ENCODE measurements at regions not wholly inside any gene's neighbourhood (a gene's known extent, or its start where the extent isn't known, plus 50 kb on each side); places are given as distances from the start of the nearest gene placed in this dataset.

DNA sequence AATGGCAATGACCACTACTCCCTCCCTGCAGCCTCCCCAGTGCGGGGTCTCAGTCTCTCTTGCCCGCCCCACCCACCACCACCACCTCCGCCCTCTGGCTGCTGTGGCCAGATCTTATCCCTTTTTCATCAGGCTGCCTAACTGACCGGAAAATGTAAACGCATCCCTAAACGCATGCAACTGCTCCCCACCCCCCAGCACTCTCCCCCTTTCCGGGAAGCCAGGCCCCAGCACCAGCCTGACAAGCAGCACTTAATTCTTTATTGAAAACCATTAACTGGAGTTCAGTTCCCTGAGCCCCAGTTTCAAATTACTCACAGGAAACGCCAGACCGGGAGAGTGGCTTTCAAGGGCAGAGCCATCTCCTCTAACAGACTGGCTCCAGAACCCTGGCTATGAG lies 147.7 kb downstream of the DMRTA2 start:
- H3K4me1 ChIP-seq (ENCODE audit: control insufficient read depth in 1 of 2, insufficient read depth in 2 of 2, low read depth in 1 of 2, low read length in 1 of 2), result peaks cover 0 to 80% of the 10 kb centered on the region in 2 experiments; a peak in 2 of 4 replicates
- H3K36me3 ChIP-seq (replicated peaks in 1 of 2; ENCODE audit: control insufficient read depth in 1 of 2, insufficient read depth in 2 of 2, low read length in 1 of 2), result no peaks in the 10 kb centered on the region
- no peaks in the 10 kb centered on the region for H3K9me3 ChIP-seq
- POLR2A ChIA-PET, result interaction anchor here (0.5 to 1.5 kb wide), 6 partner anchors 24 to 1370 kb away, joined by 3 to 7 read pairs (median 4); partner anchors contain the start of gene ELAVL4
- DNase-seq, result peak; percentile 76
- H4K20me1 ChIP-seq (ENCODE audit: insufficient read depth), result no peaks in the 10 kb centered on the region
- H3K9ac ChIP-seq, result no peak overlapping the region
- H3K27me3 ChIP-seq (ENCODE audit: insufficient read depth), result no peaks in the 10 kb centered on the region
- no peaks in the 10 kb centered on the region for H3K79me2 ChIP-seq (ENCODE audit: insufficient read depth)
- H3K4me2 ChIP-seq, result no peak overlapping the region
- H3K4me3 ChIP-seq (ENCODE audit: low read depth in 2 of 2, low read length in 1 of 2), result no peak overlapping the region
- no peaks in the 10 kb centered on the region for H3K9me2 ChIP-seq
- CTCF ChIA-PET, result interaction anchor here (1.2 to 5.7 kb wide), 3 partner anchors 23 to 68 kb away, joined by 5 to 100 read pairs (median 38); no protein-coding TSS in a partner anchor
- H3K27ac ChIP-seq (ENCODE audit: low read depth in 2 of 2, low read length in 1 of 2), result peak overlapping the region in 1 of 2 experiments; percentile 100; a peak in 2 of 4 replicates
- 11% methylated on average over 8 of the region's 9 CpGs for WGBS (ENCODE audit: low lambda C conversion rate)
- no peak overlapping the region for H2AFZ ChIP-seq (ENCODE audit: low read depth)
- H3F3A ChIP-seq (replicated peaks; ENCODE audit: insufficient read depth), result no peaks in the 10 kb centered on the region
- TF ChIP-seq MXI1 (IDR thresholded peaks at IDR 0.05; ENCODE audit: low read depth, low read length) (no peak), REST (IDR thresholded peaks at IDR 0.05; ENCODE audit: low read depth, low read length) (no peak), RCOR1 (IDR thresholded peaks at IDR 0.05; ENCODE audit: low read length) (peak; percentile 81), YY1 (IDR thresholded peaks at IDR 0.05; ENCODE audit: low read depth) (no peak), TCF12 (IDR thresholded peaks at IDR 0.05) (peak; percentile 30; the same call in 1 of the 2 replicates), GABPA (IDR thresholded peaks at IDR 0.05; ENCODE audit: low read depth) (no peak), MAX (IDR thresholded peaks at IDR 0.05; ENCODE audit: low read depth) (no peak), POLR2AphosphoS5 (IDR thresholded peaks at IDR 0.05; ENCODE audit: low read depth, low read length) (no peak; the same call in 1 of the 2 replicates), TEAD4 (IDR thresholded peaks at IDR 0.05; ENCODE audit: borderline replicate concordance, insufficient read depth) (no peak), JUND (IDR thresholded peaks at IDR 0.05) (no peak), RFX5 (IDR thresholded peaks at IDR 0.05; ENCODE audit: low read length) (no peak), NFIC (IDR thresholded peaks at IDR 0.05; ENCODE audit: borderline replicate concordance) (no peak), SMC3 (IDR thresholded peaks at IDR 0.05; ENCODE audit: low read depth, low read length) (no peak), TAF1 (IDR thresholded peaks at IDR 0.05; ENCODE audit: borderline replicate concordance, low read depth, low read length) (no peak), SIN3A (IDR thresholded peaks at IDR 0.05; ENCODE audit: borderline replicate concordance, low read depth, low read length) (no peak), FOXM1 (IDR thresholded peaks at IDR 0.05; ENCODE audit: low read depth) (no peak), EP300 (IDR thresholded peaks at IDR 0.05; ENCODE audit: borderline replicate concordance in 1 of 2, low read depth in 1 of 2, low read length in 1 of 2) (peak; percentile 12 to 95; a peak in 2 of 4 replicates), ELF1 (IDR thresholded peaks at IDR 0.05) (no peak), NRF1 (IDR thresholded peaks at IDR 0.05; ENCODE audit: low read depth, low read length) (no peak), IRF3 (IDR thresholded peaks at IDR 0.05; ENCODE audit: low read depth, low read length) (no peak), USF1 (IDR thresholded peaks at IDR 0.05; ENCODE audit: borderline replicate concordance, low read depth) (no peak), FOSL2 (IDR thresholded peaks at IDR 0.05; ENCODE audit: borderline replicate concordance, low read depth) (no peak)
- TF ChIP-seq, protein P1, sequence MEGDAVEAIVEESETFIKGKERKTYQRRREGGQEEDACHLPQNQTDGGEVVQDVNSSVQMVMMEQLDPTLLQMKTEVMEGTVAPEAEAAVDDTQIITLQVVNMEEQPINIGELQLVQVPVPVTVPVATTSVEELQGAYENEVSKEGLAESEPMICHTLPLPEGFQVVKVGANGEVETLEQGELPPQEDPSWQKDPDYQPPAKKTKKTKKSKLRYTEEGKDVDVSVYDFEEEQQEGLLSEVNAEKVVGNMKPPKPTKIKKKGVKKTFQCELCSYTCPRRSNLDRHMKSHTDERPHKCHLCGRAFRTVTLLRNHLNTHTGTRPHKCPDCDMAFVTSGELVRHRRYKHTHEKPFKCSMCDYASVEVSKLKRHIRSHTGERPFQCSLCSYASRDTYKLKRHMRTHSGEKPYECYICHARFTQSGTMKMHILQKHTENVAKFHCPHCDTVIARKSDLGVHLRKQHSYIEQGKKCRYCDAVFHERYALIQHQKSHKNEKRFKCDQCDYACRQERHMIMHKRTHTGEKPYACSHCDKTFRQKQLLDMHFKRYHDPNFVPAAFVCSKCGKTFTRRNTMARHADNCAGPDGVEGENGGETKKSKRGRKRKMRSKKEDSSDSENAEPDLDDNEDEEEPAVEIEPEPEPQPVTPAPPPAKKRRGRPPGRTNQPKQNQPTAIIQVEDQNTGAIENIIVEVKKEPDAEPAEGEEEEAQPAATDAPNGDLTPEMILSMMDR (IDR thresholded peaks at IDR 0.05), result no peak
- TF ChIP-seq, protein P2, sequence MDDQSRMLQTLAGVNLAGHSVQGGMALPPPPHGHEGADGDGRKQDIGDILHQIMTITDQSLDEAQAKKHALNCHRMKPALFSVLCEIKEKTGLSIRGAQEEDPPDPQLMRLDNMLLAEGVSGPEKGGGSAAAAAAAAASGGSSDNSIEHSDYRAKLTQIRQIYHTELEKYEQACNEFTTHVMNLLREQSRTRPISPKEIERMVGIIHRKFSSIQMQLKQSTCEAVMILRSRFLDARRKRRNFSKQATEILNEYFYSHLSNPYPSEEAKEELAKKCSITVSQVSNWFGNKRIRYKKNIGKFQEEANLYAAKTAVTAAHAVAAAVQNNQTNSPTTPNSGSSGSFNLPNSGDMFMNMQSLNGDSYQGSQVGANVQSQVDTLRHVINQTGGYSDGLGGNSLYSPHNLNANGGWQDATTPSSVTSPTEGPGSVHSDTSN (IDR thresholded peaks at IDR 0.05), result no peak
- TF ChIP-seq, protein P3, sequence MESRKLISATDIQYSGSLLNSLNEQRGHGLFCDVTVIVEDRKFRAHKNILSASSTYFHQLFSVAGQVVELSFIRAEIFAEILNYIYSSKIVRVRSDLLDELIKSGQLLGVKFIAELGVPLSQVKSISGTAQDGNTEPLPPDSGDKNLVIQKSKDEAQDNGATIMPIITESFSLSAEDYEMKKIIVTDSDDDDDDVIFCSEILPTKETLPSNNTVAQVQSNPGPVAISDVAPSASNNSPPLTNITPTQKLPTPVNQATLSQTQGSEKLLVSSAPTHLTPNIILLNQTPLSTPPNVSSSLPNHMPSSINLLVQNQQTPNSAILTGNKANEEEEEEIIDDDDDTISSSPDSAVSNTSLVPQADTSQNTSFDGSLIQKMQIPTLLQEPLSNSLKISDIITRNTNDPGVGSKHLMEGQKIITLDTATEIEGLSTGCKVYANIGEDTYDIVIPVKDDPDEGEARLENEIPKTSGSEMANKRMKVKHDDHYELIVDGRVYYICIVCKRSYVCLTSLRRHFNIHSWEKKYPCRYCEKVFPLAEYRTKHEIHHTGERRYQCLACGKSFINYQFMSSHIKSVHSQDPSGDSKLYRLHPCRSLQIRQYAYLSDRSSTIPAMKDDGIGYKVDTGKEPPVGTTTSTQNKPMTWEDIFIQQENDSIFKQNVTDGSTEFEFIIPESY (IDR thresholded peaks at IDR 0.05; ENCODE audit: borderline replicate concordance, low read depth), result no peak
